ENCODE measurements at regions not wholly inside any gene's neighbourhood (a gene's known extent, or its start where the extent isn't known, plus 50 kb on each side); places are given as distances from the start of the nearest gene placed in this dataset.
A peak's percentile ranks its signal among the peaks of the same experiment; 100 is the strongest.

DNA sequence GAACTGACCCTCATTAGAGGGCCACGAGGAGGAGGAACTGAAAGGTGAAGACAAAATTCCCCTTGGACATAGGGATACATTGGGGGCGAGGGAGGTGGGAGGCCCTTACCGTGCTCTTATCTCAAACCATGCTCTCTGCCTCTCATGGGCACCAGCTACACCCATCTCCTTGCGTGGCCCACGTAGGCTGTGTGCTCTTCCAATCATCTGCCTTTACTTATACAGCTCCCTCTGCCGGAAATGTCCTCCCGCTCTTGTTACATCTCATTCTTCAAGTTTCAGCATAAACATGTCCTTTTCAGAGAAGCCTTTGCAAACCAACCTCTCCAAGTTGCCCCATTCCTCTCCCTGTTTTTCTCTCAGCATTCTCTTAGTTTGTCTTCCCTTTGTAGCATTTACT is 307.8 kb upstream of the PROK2 start:
- no peak for TF ChIP-seq Cebpa-rat (IDR thresholded peaks at IDR 0.05)
- Histone ChIP-seq H3K9me3 (replicated peaks in 1 of 11) (no peaks in the 10 kb centered on the region), H3K4me1 (peaks cover 0 to 20% (median 12%) of the 10 kb centered on the region in 10 experiments; a peak in 16 of 20 replicates), H3K9ac (no peak overlapping the region), H4K20me1 (no peaks in the 10 kb centered on the region), H3K36me3 (no peaks in the 10 kb centered on the region), H3K27me3 (no peaks in the 10 kb centered on the region; a peak in 2 of 22 replicates), H3K4me3 (no peak overlapping the region), H3K4me2 (no peak overlapping the region), H3K27ac (no peak overlapping the region)

GRCh38 chr3:72088486-72089025 is 303.6 kb upstream of the PROK2 start:
- Histone ChIP-seq H3K27me3 (no peaks in the 10 kb centered on the region; a peak in 1 of 22 replicates), H3K9me3 (replicated peaks in 1 of 11) (no peaks in the 10 kb centered on the region), H3K27ac (no peak overlapping the region), H4K20me1 (no peaks in the 10 kb centered on the region), H3K9ac (no peak overlapping the region), H3K36me3 (no peaks in the 10 kb centered on the region), H3K4me2 (no peak overlapping the region), H3K4me1 (peaks cover 16 to 24% (median 20%) of the 10 kb centered on the region in 10 experiments), H3K4me3 (no peak overlapping the region)
- TF ChIP-seq Cebpa-rat (IDR thresholded peaks at IDR 0.05), result no peak

- Histone ChIP-seq H3K27ac (no peak overlapping the region), H4K20me1 (no peaks in the 10 kb centered on the region), H3K4me2 (peak overlapping the region in 2 of 11 experiments; percentile 52 to 57; a peak in 3 of 22 replicates), H3K9ac (no peak overlapping the region), H3K4me3 (no peak overlapping the region), H3K27me3 (no peaks in the 10 kb centered on the region; a peak in 1 of 22 replicates), H3K4me1 (peaks cover 27 to 33% (median 30%) of the 10 kb centered on the region in 10 experiments), H3K36me3 (no peaks in the 10 kb centered on the region), H3K9me3 (replicated peaks in 1 of 11) (no peaks in the 10 kb centered on the region)
- TF ChIP-seq Cebpa-rat (IDR thresholded peaks at IDR 0.05), result no peak
These were observed 302.5 kb upstream of the PROK2 start for GRCh38 chr3:72087420-72087819.

GRCh38 chr3:72086743-72087087 is 301.8 kb upstream of the PROK2 start:
- H3K9me3 ChIP-seq (replicated peaks in 1 of 11), result no peaks in the 10 kb centered on the region
- H3K4me3 ChIP-seq, result no peak overlapping the region
- no peak overlapping the region for H3K9ac ChIP-seq
- no peaks in the 10 kb centered on the region for H3K27me3 ChIP-seq
- H3K36me3 ChIP-seq, result no peaks in the 10 kb centered on the region
- no peak overlapping the region for H3K27ac ChIP-seq
- TF ChIP-seq Cebpa-rat (IDR thresholded peaks at IDR 0.05), result no peak
- peak overlapping the region in 9 of 11 experiments; percentile 9 to 61 (median 52); a peak in 14 of 22 replicates for H3K4me2 ChIP-seq
- H3K4me1 ChIP-seq, result peaks cover 34 to 40% (median 37%) of the 10 kb centered on the region in 10 experiments
- H4K20me1 ChIP-seq, result no peaks in the 10 kb centered on the region

GRCh38 chr3:72086042-72086742 is 301.2 kb upstream of the PROK2 start:
- Histone ChIP-seq H3K27me3 (no peaks in the 10 kb centered on the region), H3K36me3 (no peaks in the 10 kb centered on the region), H3K27ac (no peak overlapping the region), H3K4me1 (peaks cover 39 to 45% (median 43%) of the 10 kb centered on the region in 10 experiments), H3K4me2 (peak overlapping the region; percentile 9 to 61 (median 52); a peak in 21 of 22 replicates), H3K9ac (no peak overlapping the region), H4K20me1 (no peaks in the 10 kb centered on the region), H3K4me3 (no peak overlapping the region), H3K9me3 (replicated peaks in 1 of 11) (no peaks in the 10 kb centered on the region)
- TF ChIP-seq Cebpa-rat (IDR thresholded peaks at IDR 0.05), result 0 out of 22 replicates have a peak, but pooled peaks of 1 of the 11 experiments have one; percentile 30

- Histone ChIP-seq H3K9me3 (replicated peaks in 1 of 11) (no peaks in the 10 kb centered on the region), H4K20me1 (no peaks in the 10 kb centered on the region), H3K27ac (no peak overlapping the region), H3K36me3 (no peaks in the 10 kb centered on the region), H3K4me3 (no peak overlapping the region), H3K27me3 (no peaks in the 10 kb centered on the region), H3K9ac (no peak overlapping the region), H3K4me1 (peaks cover 41 to 56% (median 54%) of the 10 kb centered on the region in 10 experiments), H3K4me2 (peak overlapping the region in 8 of 11 experiments; percentile 31 to 61 (median 51); a peak in 8 of 22 replicates)
- TF ChIP-seq Cebpa-rat (IDR thresholded peaks at IDR 0.05), result no peak
These were observed 300.1 kb upstream of the PROK2 start for GRCh38 chr3:72085036-72085435.

DNA sequence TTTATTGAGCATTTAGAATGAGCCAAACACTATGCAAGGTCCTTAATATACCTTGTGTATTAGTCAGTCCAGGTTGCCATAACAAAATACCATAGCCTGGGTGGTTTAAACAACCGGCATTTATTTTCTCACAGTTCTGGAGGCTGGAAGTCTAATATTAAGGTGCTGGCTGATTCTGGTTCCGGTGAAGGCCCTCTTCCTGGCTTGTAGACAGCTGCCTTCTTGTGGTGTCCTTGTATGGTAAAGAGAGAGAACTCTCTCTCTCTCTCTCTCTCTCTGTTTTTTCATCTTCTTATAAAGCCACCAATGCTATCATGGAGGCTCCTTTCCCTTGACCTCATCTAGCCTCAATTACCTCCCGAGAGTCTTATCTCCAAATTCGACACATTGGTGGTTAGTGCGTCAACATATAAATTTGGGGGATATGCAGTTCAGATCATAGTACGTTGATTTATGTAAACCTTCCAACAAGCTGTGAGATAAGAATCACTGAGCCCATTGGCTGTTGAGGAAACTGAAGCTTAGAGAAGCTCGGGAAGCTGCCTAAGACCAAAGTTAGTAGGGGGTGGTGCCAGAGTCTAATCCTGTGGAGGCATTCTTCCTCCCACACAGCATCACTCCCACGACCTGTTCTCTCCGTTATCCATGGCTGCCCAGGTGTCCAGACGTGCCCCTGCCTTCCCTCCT is 298.0 kb upstream of the PROK2 start:
- Histone ChIP-seq H3K9ac (peak overlapping the region in 2 of 11 experiments; percentile 14 to 29; a peak in 3 of 22 replicates), H3K4me3 (no peak overlapping the region), H4K20me1 (no peaks in the 10 kb centered on the region), H3K9me3 (replicated peaks in 1 of 11) (0 out of 22 replicates have a peak, but pooled peaks cover 0 to under 1% (median 0%) of the 10 kb centered on the region in 11 experiments), H3K36me3 (no peaks in the 10 kb centered on the region), H3K27me3 (no peaks in the 10 kb centered on the region), H3K27ac (peak overlapping the region in 9 of 11 experiments; percentile 46 to 74 (median 60); a peak in 17 of 22 replicates), H3K4me2 (peak overlapping the region; percentile 28 to 86 (median 64)), H3K4me1 (peaks cover 53 to 77% (median 69%) of the 10 kb centered on the region in 10 experiments)
- TF ChIP-seq Cebpa-rat (IDR thresholded peaks at IDR 0.05), result no peak

DNA sequence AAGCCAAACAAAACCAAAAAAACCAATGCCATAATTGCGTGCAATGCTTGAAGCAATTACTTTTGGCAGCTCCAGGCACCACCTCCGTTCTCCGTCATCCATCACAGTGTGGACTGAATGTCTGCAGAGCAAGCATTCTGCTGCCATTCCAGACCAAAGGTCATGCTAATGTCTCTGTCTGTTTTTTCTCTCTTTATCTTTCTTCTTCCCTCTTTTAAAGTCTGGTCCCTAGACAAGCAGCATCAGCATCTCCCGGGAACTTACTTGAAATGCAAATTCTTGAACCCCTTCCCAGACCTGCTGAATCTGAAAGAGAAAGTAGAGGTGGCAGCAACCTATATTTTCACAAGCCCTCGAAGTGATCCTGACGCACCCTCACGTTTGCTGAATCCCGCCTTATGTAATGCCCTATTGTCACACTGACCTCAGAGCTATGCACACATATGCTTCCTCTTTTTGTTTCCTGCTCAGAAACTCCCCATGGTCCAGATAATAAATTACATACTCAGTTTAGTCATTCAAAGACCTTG is 297.3 kb upstream of the PROK2 start:
- Histone ChIP-seq H3K4me2 (peak overlapping the region; percentile 28 to 86 (median 64)), H3K36me3 (no peaks in the 10 kb centered on the region), H3K27me3 (no peaks in the 10 kb centered on the region), H3K9me3 (replicated peaks in 1 of 11) (peaks cover 0 to 8% (median 2%) of the 10 kb centered on the region in 11 experiments; a peak in 10 of 22 replicates), H4K20me1 (no peaks in the 10 kb centered on the region), H3K27ac (peak overlapping the region in 7 of 11 experiments; percentile 13 to 74 (median 61); a peak in 9 of 22 replicates), H3K9ac (peak overlapping the region in 1 of 11 experiments; percentile 29; a peak in 1 of 22 replicates), H3K4me3 (no peak overlapping the region), H3K4me1 (peaks cover 59 to 84% (median 75%) of the 10 kb centered on the region in 10 experiments)
- 0 out of 22 replicates have a peak, but pooled peaks of 1 of the 11 experiments have one; percentile 15 for TF ChIP-seq Cebpa-rat (IDR thresholded peaks at IDR 0.05)

Data from BLaER1 treated with 17β-estradiol and CSF1 and Interleukin-3, amounts not matched to agents 10 nM and 100 nM (cell line).